ENCODE measurements at regions not wholly inside any gene's neighbourhood (a gene's known extent, or its start where the extent isn't known, plus 50 kb on each side); places are given as distances from the start of the nearest gene placed in this dataset.

GRCh38 chr7:155192961-155193640 is 104.6 kb upstream of the INSIG1 start:
- DNase-seq (ENCODE audit: low spot score), result no peak
- Mint-ChIP-seq H3K4me1 (peaks cover 2% of the 10 kb centered on the region), H3K27me3 (ENCODE audit: insufficient read depth, low read depth) (peaks cover 5% of the 10 kb centered on the region)

GRCh38 chr7:155193716-155194115 is 104.0 kb upstream of the INSIG1 start:
- Histone ChIP-seq H3K4me2 (no peak overlapping the region), H3K9me3 (ENCODE audit: low read depth) (no peaks in the 10 kb centered on the region), H3K4me1 (no peaks in the 10 kb centered on the region), H3K36me3 (no peaks in the 10 kb centered on the region), H3K9ac (no peak overlapping the region), H3K79me2 (ENCODE audit: low read depth) (no peaks in the 10 kb centered on the region), H3K4me3 (no peak overlapping the region), H2AFZ (replicated peaks) (no peak overlapping the region), H3K27ac (no peak overlapping the region), H4K20me1 (ENCODE audit: low read depth) (no peaks in the 10 kb centered on the region), H3K27me3 (peaks cover 23% of the 10 kb centered on the region), H3F3A (ENCODE audit: low read depth) (no peaks in the 10 kb centered on the region)
- Mint-ChIP-seq H3K4me3 (no peak overlapping the region), H3K9me3 (peaks cover 18% of the 10 kb centered on the region), H3K36me3 (no peaks in the 10 kb centered on the region), H3K27ac (no peak overlapping the region), H3K27me3 (ENCODE audit: insufficient read depth, low read depth) (peaks cover 5% of the 10 kb centered on the region), H3K4me1 (peaks cover 2% of the 10 kb centered on the region)
- TF ChIP-seq EZH2 (IDR thresholded peaks at IDR 0.05), result no peak
- no peak for TF ChIP-seq CTCF (IDR thresholded peaks at IDR 0.05)
- no peak for TF ChIP-seq EZH2phosphoT487 (IDR thresholded peaks at IDR 0.05)
- DNase-seq (ENCODE audit: low spot score), result no peak

More at GRCh38 chr7:155192961-155193640, 104.6 kb upstream of the INSIG1 start:
- Mint-ChIP-seq H3K27ac (no peak overlapping the region), H3K9me3 (peaks cover 18% of the 10 kb centered on the region), H3K36me3 (no peaks in the 10 kb centered on the region), H3K4me3 (no peak overlapping the region)
- TF ChIP-seq EZH2phosphoT487 (IDR thresholded peaks at IDR 0.05) (no peak), EZH2 (IDR thresholded peaks at IDR 0.05) (no peak)
- no peak overlapping the region for H2AFZ ChIP-seq (replicated peaks)
- no peaks in the 10 kb centered on the region for H4K20me1 ChIP-seq (ENCODE audit: low read depth)
- no peak overlapping the region for H3K4me3 ChIP-seq
- no peaks in the 10 kb centered on the region for H3K9me3 ChIP-seq (ENCODE audit: low read depth)
- H3F3A ChIP-seq (ENCODE audit: low read depth), result no peaks in the 10 kb centered on the region
- no peak overlapping the region for H3K27ac ChIP-seq
- peaks cover 23% of the 10 kb centered on the region for H3K27me3 ChIP-seq
- no peaks in the 10 kb centered on the region for H3K79me2 ChIP-seq (ENCODE audit: low read depth)
- H3K36me3 ChIP-seq, result no peaks in the 10 kb centered on the region
- no peak overlapping the region for H3K4me2 ChIP-seq
- H3K4me1 ChIP-seq, result no peaks in the 10 kb centered on the region
- H3K9ac ChIP-seq, result no peak overlapping the region

GRCh38 chr7:155194382-155195140 is 103.1 kb upstream of the INSIG1 start:
- no peak for DNase-seq (ENCODE audit: low spot score)
- no peak overlapping the region for H3K27ac ChIP-seq
- no peak overlapping the region for H3K9ac ChIP-seq
- no peak overlapping the region for H3K27ac Mint-ChIP-seq
- no peak overlapping the region for H3K4me3 Mint-ChIP-seq
- no peaks in the 10 kb centered on the region for H3K79me2 ChIP-seq (ENCODE audit: low read depth)
- H3K9me3 ChIP-seq (ENCODE audit: low read depth), result no peaks in the 10 kb centered on the region
- H3K27me3 Mint-ChIP-seq (ENCODE audit: insufficient read depth, low read depth), result peaks cover 5% of the 10 kb centered on the region
- H3F3A ChIP-seq (ENCODE audit: low read depth), result no peaks in the 10 kb centered on the region
- H3K9me3 Mint-ChIP-seq, result peaks cover 24% of the 10 kb centered on the region
- H4K20me1 ChIP-seq (ENCODE audit: low read depth), result no peaks in the 10 kb centered on the region
- H3K4me2 ChIP-seq, result no peak overlapping the region
- no peaks in the 10 kb centered on the region for H3K36me3 ChIP-seq
- peaks cover 2% of the 10 kb centered on the region for H3K4me1 Mint-ChIP-seq
- peaks cover 23% of the 10 kb centered on the region for H3K27me3 ChIP-seq
- H3K4me3 ChIP-seq, result no peak overlapping the region
- H3K36me3 Mint-ChIP-seq, result no peaks in the 10 kb centered on the region
- H3K4me1 ChIP-seq, result no peaks in the 10 kb centered on the region
- TF ChIP-seq EZH2phosphoT487 (IDR thresholded peaks at IDR 0.05), result no peak
- TF ChIP-seq EZH2 (IDR thresholded peaks at IDR 0.05), result no peak
- no peak for TF ChIP-seq CTCF (IDR thresholded peaks at IDR 0.05)
- no peak overlapping the region for H2AFZ ChIP-seq (replicated peaks)

Data from neural progenitor cell (in vitro differentiated cells).